ENCODE measurements at regions not wholly inside any gene's neighbourhood (a gene's known extent, or its start where the extent isn't known, plus 50 kb on each side); places are given as distances from the start of the nearest gene placed in this dataset.

DNA sequence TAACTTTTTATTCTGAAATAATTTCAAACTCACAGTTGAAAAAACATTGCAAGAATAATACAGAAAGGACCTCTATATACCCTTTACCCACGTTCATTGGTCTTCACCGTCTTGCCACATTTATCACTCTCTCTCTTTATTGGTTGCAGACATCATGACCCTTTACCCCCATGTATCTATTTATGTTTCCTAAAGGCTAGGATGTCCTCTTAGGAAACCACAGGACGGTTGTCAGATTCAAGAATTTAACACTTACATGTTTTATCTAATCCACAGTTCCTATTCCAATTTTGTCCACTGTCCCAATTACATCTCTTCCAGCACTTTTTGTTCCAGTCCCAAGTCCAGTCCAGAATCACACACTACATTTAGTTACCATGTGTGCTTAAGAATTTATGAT lies 67.6 kb upstream of the FGFR2 start:
- Mint-ChIP-seq H3K4me3 (no peak overlapping the region), H3K36me3 (ENCODE audit: insufficient read depth in 1 of 3, low read depth in 3 of 3) (peaks cover 0 to 9% (median 0%) of the 10 kb centered on the region in 3 experiments; a peak in 3 of 7 replicates), H3K4me1 (peaks cover 28 to 34% of the 10 kb centered on the region in 2 experiments), H3K27me3 (ENCODE audit: low read depth) (peaks cover 2% of the 10 kb centered on the region; the same call in 1 of the 2 replicates), H3K27ac (no peak overlapping the region), H3K9me3 (peaks cover 8 to 9% of the 10 kb centered on the region in 2 experiments; a peak in 3 of 5 replicates)
- Histone ChIP-seq H3K27ac (ENCODE audit: insufficient read length, low read depth, low read length) (no peak overlapping the region), H3K9me3 (ENCODE audit: control insufficient read depth, low read depth, low read length) (no peaks in the 10 kb centered on the region), H2AFZ (ENCODE audit: low read length) (no peak overlapping the region), H3K4me1 (ENCODE audit: insufficient read depth, low read length) (peaks cover 2% of the 10 kb centered on the region; the same call in 1 of the 2 replicates), H3T11ph (ENCODE audit: low read length) (no peak overlapping the region), H3K23ac (ENCODE audit: insufficient read length, low read depth, low read length) (no peak overlapping the region), H4K91ac (ENCODE audit: insufficient read length, low read depth, low read length) (no peak overlapping the region), H2AK5ac (ENCODE audit: insufficient read length, low read length) (no peak overlapping the region), H3K56ac (ENCODE audit: insufficient read length, low read depth, low read length) (no peak overlapping the region), H2BK12ac (ENCODE audit: insufficient read length, low read depth, low read length) (no peak overlapping the region), H4K8ac (replicated peaks; ENCODE audit: insufficient read length, low read depth, low read length) (no peak overlapping the region), H2BK15ac (ENCODE audit: low read depth, low read length) (no peak overlapping the region), H2BK5ac (ENCODE audit: insufficient read length, low read length) (no peak overlapping the region), H3K27me3 (ENCODE audit: insufficient read depth, low read length) (no peaks in the 10 kb centered on the region; the same call in 1 of the 2 replicates), H3K4ac (ENCODE audit: low read depth, low read length) (no peak overlapping the region), H3K14ac (ENCODE audit: insufficient read depth, low read length) (no peak overlapping the region), H3K18ac (ENCODE audit: insufficient read length, low read depth, low read length) (no peak overlapping the region), H2BK20ac (ENCODE audit: low read depth, low read length, poor library complexity, severe bottlenecking) (no peak overlapping the region), H3K23me2 (ENCODE audit: insufficient read length, low read depth, low read length, poor library complexity, severe bottlenecking) (no peaks in the 10 kb centered on the region), H4K5ac (ENCODE audit: insufficient read length, low read depth, low read length) (no peak overlapping the region), H3K9ac (ENCODE audit: extremely low read depth, insufficient read length, low read length) (no peak overlapping the region), H4K20me1 (ENCODE audit: control insufficient read depth, insufficient read depth, insufficient read length) (no peaks in the 10 kb centered on the region), H2BK120ac (ENCODE audit: low read depth, low read length, poor library complexity, severe bottlenecking) (no peak overlapping the region), H3K79me2 (ENCODE audit: insufficient read depth, low read length) (no peaks in the 10 kb centered on the region), H3K79me1 (ENCODE audit: insufficient read depth, low read depth, low read length, poor library complexity, severe bottlenecking) (no peaks in the 10 kb centered on the region), H3K4me2 (ENCODE audit: insufficient read depth, insufficient read length, low read length) (no peak overlapping the region)
- DNase-seq = no peak
- TF ChIP-seq, protein P1, sequence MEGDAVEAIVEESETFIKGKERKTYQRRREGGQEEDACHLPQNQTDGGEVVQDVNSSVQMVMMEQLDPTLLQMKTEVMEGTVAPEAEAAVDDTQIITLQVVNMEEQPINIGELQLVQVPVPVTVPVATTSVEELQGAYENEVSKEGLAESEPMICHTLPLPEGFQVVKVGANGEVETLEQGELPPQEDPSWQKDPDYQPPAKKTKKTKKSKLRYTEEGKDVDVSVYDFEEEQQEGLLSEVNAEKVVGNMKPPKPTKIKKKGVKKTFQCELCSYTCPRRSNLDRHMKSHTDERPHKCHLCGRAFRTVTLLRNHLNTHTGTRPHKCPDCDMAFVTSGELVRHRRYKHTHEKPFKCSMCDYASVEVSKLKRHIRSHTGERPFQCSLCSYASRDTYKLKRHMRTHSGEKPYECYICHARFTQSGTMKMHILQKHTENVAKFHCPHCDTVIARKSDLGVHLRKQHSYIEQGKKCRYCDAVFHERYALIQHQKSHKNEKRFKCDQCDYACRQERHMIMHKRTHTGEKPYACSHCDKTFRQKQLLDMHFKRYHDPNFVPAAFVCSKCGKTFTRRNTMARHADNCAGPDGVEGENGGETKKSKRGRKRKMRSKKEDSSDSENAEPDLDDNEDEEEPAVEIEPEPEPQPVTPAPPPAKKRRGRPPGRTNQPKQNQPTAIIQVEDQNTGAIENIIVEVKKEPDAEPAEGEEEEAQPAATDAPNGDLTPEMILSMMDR (conservative IDR thresholded peaks at IDR 0.05) = no peak
- no CpG with 5 or more reads among the region's 3 CpGs for WGBS (ENCODE audit: extremely low coverage, insufficient read length, low lambda C conversion rate)
